C1 segment of cervical spinal cord (tissue), 14 donors: ENCODE measurements at regions not wholly inside any gene's neighbourhood (a gene's known extent, or its start where the extent isn't known, plus 50 kb on each side); places are given as distances from the start of the nearest gene placed in this dataset.
"Not testable (repeated sequence)": the region's sequence is repeated elsewhere in the genome, so short reads cannot be mapped to it uniquely, and the experiment has no call there.

Experiments
- DNase-seq, 14 donors: peaks; one replicate each; lab custom pipeline; 2025; lab: John Stamatoyannopoulos, UW

- no peak for DNase-seq
Observed at GRCh38 chr2:145757503-145758246, 1237.8 kb upstream of the ZEB2 start.

GRCh38 chr2:145755019-145755837 is 1235.3 kb upstream of the ZEB2 start:
- no peak for DNase-seq

GRCh38 chr2:145753966-145754365 is 1234.0 kb upstream of the ZEB2 start:
- DNase-seq = no peak

- peak in 3 of 14 donors; percentile 5 to 11 (median 9) for DNase-seq
Observed at GRCh38 chr2:145753041-145753608, 1233.2 kb upstream of the ZEB2 start.

- peak in 3 of 14 donors; percentile 37 to 46 (median 43) for DNase-seq
Observed at GRCh38 chr2:145752091-145752806, 1232.3 kb upstream of the ZEB2 start.

GRCh38 chr2:145751629-145752028 is 1231.7 kb upstream of the ZEB2 start:
- DNase-seq = peak in 4 of 14 donors; percentile 13 to 30 (median 16)

GRCh38 chr2:145751155-145751554 is 1231.2 kb upstream of the ZEB2 start:
- DNase-seq = peak in 1 of 14 donors; percentile 8

GRCh38 chr2:145750612-145751011 is 1230.7 kb upstream of the ZEB2 start:
- no peak for DNase-seq

GRCh38 chr2:145750144-145750543 is 1230.2 kb upstream of the ZEB2 start:
- DNase-seq = no peak

- no peak for DNase-seq
Observed at GRCh38 chr2:145749556-145749955, 1229.6 kb upstream of the ZEB2 start.

- no peak for DNase-seq
Observed at GRCh38 chr2:145748927-145749326, 1229.0 kb upstream of the ZEB2 start.

- no peak for DNase-seq
Observed at GRCh38 chr2:145747715-145748114, 1227.8 kb upstream of the ZEB2 start.

GRCh38 chr2:145745387-145745721 is 1225.4 kb upstream of the ZEB2 start:
- not testable (repeated sequence) for DNase-seq

GRCh38 chr2:145744541-145745386 is 1224.8 kb upstream of the ZEB2 start:
- DNase-seq = no peak

- DNase-seq = no peak
Observed at GRCh38 chr2:145743011-145743410, 1223.1 kb upstream of the ZEB2 start.

- DNase-seq = no peak
Observed at GRCh38 chr2:145741636-145742035, 1221.7 kb upstream of the ZEB2 start.

GRCh38 chr2:145741181-145741580 is 1221.3 kb upstream of the ZEB2 start:
- no peak for DNase-seq

- DNase-seq = no peak
Observed at GRCh38 chr2:145740302-145740701, 1220.4 kb upstream of the ZEB2 start.

- no peak for DNase-seq
Observed at GRCh38 chr2:145739681-145740080, 1219.8 kb upstream of the ZEB2 start.

GRCh38 chr2:145736871-145737270 is 1217.0 kb upstream of the ZEB2 start:
- DNase-seq = no peak

GRCh38 chr2:145731467-145731866 is 1211.5 kb upstream of the ZEB2 start:
- DNase-seq = no peak
